Glutamatergic neuron (in vitro differentiated cells): ENCODE measurements at regions not wholly inside any gene's neighbourhood (a gene's known extent, or its start where the extent isn't known, plus 50 kb on each side); places are given as distances from the start of the nearest gene placed in this dataset.

Source experiments
- DNase-seq: peaks from one replicate; pipeline ENCODE4 v3.0.0; 2022
- H3K27ac Mint-ChIP-seq: one replicate; pipeline ENCODE4 v1.8.0; 2020; ENCODE audit warnings: mild to moderate bottlenecking, mixed read lengths, inconsistent platforms; ENCODE audit not compliant: unreplicated experiment
- H3K27me3 Mint-ChIP-seq: one replicate; pipeline ENCODE4 v1.8.0; 2020; ENCODE audit warnings: mild to moderate bottlenecking, moderate library complexity, mixed read lengths, inconsistent platforms; ENCODE audit not compliant: unreplicated experiment
- H3K36me3 Mint-ChIP-seq: one replicate; pipeline ENCODE4 v1.8.0; 2020; ENCODE audit warnings: mild to moderate bottlenecking, mixed read lengths, inconsistent platforms; ENCODE audit not compliant: unreplicated experiment
- H3K4me1 Mint-ChIP-seq: one replicate; pipeline ENCODE4 v1.8.0; 2020; ENCODE audit warnings: mild to moderate bottlenecking, low read depth, mixed read lengths, inconsistent platforms; ENCODE audit not compliant: unreplicated experiment
- H3K4me3 Mint-ChIP-seq: one replicate; pipeline ENCODE4 v1.8.0; 2020; ENCODE audit warnings: mild to moderate bottlenecking, mixed read lengths, inconsistent platforms; ENCODE audit not compliant: unreplicated experiment
- H3K9me3 Mint-ChIP-seq: one replicate; pipeline ENCODE4 v1.8.0; 2020; ENCODE audit warnings: mild to moderate bottlenecking, moderate library complexity, mixed read lengths, inconsistent platforms; ENCODE audit not compliant: unreplicated experiment
- TF ChIP-seq, protein P1 (sequence below): fragments of 200-600 bp; sonication (generic); IDR thresholded peaks from one replicate; pipeline ENCODE4 v1.5.0; 2021; ENCODE audit not compliant: partially characterized antibody, unreplicated experiment

DNA sequence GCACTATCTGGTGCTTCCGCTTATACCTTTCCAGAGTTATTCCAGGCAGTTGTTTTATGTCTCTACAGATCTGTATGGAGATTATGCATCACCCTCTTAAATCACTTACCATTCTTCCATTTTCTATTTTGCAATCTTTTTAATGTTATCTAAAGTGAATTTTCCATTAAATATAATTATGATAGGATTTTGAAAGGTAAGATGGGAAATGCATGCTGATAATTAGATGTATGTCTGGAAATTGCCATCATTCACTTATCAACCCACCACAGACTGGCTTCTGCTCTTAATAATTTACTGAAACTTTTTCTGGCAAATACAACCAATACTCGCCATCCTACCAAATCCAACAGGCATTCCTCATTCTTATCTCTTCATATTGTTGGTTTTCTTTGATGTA, 227.4 kb upstream of the MC4R start:
- no peaks in the 10 kb centered on the region for H3K9me3 Mint-ChIP-seq
- TF ChIP-seq, protein P1, sequence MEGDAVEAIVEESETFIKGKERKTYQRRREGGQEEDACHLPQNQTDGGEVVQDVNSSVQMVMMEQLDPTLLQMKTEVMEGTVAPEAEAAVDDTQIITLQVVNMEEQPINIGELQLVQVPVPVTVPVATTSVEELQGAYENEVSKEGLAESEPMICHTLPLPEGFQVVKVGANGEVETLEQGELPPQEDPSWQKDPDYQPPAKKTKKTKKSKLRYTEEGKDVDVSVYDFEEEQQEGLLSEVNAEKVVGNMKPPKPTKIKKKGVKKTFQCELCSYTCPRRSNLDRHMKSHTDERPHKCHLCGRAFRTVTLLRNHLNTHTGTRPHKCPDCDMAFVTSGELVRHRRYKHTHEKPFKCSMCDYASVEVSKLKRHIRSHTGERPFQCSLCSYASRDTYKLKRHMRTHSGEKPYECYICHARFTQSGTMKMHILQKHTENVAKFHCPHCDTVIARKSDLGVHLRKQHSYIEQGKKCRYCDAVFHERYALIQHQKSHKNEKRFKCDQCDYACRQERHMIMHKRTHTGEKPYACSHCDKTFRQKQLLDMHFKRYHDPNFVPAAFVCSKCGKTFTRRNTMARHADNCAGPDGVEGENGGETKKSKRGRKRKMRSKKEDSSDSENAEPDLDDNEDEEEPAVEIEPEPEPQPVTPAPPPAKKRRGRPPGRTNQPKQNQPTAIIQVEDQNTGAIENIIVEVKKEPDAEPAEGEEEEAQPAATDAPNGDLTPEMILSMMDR: no peak
- no peaks in the 10 kb centered on the region for H3K4me1 Mint-ChIP-seq
- no peak overlapping the region for H3K4me3 Mint-ChIP-seq
- no peaks in the 10 kb centered on the region for H3K27me3 Mint-ChIP-seq
- H3K27ac Mint-ChIP-seq: no peak overlapping the region
- H3K36me3 Mint-ChIP-seq: no peaks in the 10 kb centered on the region
- no peak for DNase-seq

- TF ChIP-seq, protein P1: no peak
- Mint-ChIP-seq H3K4me3 (no peak overlapping the region), H3K9me3 (no peaks in the 10 kb centered on the region), H3K27ac (no peak overlapping the region), H3K27me3 (no peaks in the 10 kb centered on the region), H3K4me1 (no peaks in the 10 kb centered on the region), H3K36me3 (no peaks in the 10 kb centered on the region)
- no peak for DNase-seq
Measured at GRCh38 chr18:60601249-60601648, 228.7 kb upstream of the MC4R start.

- no peaks in the 10 kb centered on the region for H3K27me3 Mint-ChIP-seq
- no peak overlapping the region for H3K4me3 Mint-ChIP-seq
- TF ChIP-seq, protein P1: no peak
- no peaks in the 10 kb centered on the region for H3K36me3 Mint-ChIP-seq
- DNase-seq: no peak
- peaks cover 4% of the 10 kb centered on the region for H3K9me3 Mint-ChIP-seq
- peaks cover 6% of the 10 kb centered on the region for H3K4me1 Mint-ChIP-seq
- no peak overlapping the region for H3K27ac Mint-ChIP-seq
Measured at GRCh38 chr18:60623331-60623730, 250.8 kb upstream of the MC4R start.

DNA sequence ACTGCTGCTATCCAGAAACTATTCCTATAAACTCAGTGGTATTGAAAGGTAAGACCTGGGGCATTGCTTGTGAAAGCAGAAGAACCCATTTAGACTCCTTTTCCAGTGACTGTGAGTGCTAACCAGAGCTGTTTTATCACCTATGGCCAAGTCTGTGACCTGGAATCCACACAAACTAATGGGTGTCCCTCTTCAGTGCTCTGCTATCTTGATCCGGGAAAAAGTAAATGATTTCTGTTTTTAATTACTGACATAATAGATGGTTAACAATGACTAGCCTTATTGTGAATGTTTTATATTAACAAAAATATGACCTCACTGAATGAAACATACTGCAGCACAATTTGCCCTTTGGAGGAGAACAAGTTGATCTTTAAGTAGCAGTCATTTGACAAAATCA, 251.6 kb upstream of the MC4R start:
- Mint-ChIP-seq H3K27ac (no peak overlapping the region), H3K4me3 (no peak overlapping the region), H3K27me3 (no peaks in the 10 kb centered on the region), H3K4me1 (peaks cover 6% of the 10 kb centered on the region), H3K9me3 (peaks cover 4% of the 10 kb centered on the region), H3K36me3 (no peaks in the 10 kb centered on the region)
- DNase-seq: no peak
- TF ChIP-seq, protein P1: no peak

- no peaks in the 10 kb centered on the region for H3K36me3 Mint-ChIP-seq
- no peaks in the 10 kb centered on the region for H3K27me3 Mint-ChIP-seq
- H3K9me3 Mint-ChIP-seq: peaks cover 3% of the 10 kb centered on the region
- DNase-seq: no peak
- H3K4me1 Mint-ChIP-seq: no peaks in the 10 kb centered on the region
- no peak overlapping the region for H3K4me3 Mint-ChIP-seq
- H3K27ac Mint-ChIP-seq: no peak overlapping the region
- TF ChIP-seq, protein P1: no peak
Measured at GRCh38 chr18:60639836-60640235, 267.3 kb upstream of the MC4R start.
